Superior temporal gyrus (tissue), 1 donor: ENCODE measurements at regions not wholly inside any gene's neighbourhood (a gene's known extent, or its start where the extent isn't known, plus 50 kb on each side); places are given as distances from the start of the nearest gene placed in this dataset.

Experiments
- DNase-seq: peaks from one replicate; pipeline ENCODE4 v3.0.0-alpha.2; 2016; ENCODE audit errors: extremely low spot score

- DNase-seq = no peak
These were observed 74.1 kb upstream of the ARHGAP20 start for GRCh38 chr11:110786226-110786902.

GRCh38 chr11:110785398-110785797 lies 73.2 kb upstream of the ARHGAP20 start:
- DNase-seq = no peak

DNA sequence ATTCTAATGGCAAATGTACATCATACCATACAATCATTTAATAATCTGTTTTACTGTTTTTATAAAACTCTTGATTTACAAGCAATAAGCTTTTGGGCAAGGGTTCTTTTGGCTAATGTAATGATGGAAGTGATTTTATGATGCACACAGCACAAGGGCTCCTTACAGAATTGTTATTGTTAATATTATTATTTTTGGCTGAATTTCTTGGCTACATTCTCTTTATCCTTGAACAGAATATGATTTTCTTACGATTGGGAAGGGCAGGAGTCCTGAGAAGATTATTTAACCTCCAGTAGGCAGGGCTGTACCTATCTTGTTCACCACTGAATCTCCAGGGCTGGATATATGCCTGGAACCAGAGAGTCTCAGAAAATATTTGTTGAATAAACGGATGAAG lies 70.4 kb upstream of the ARHGAP20 start:
- DNase-seq = no peak

DNA sequence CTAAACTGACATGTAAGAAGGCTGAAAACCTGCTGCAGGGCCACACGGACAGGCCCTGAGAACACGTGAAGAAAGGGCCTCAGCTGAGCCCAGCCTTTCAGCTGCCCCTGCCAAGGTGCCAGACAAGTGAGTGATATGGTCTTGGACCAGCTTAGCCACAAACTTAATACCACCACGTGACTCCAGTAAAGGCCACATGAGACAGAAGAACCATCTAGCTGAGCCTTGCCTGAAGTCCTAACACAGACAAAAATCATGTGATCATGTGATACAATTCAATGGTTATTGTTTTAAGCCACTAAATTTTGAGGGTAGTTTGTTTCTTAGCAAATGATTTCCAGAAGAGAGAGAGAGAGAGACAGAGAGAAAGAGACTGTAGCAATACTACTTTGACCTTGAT lies 66.9 kb upstream of the ARHGAP20 start:
- no peak for DNase-seq

GRCh38 chr11:110778343-110778742 lies 66.1 kb upstream of the ARHGAP20 start:
- no peak for DNase-seq

- DNase-seq = no peak
These were observed 65.5 kb upstream of the ARHGAP20 start for GRCh38 chr11:110777775-110778174.

- no peak for DNase-seq
These were observed 63.8 kb upstream of the ARHGAP20 start for GRCh38 chr11:110776081-110776480.

- DNase-seq = no peak
These were observed 62.1 kb upstream of the ARHGAP20 start for GRCh38 chr11:110774138-110775014.

DNA sequence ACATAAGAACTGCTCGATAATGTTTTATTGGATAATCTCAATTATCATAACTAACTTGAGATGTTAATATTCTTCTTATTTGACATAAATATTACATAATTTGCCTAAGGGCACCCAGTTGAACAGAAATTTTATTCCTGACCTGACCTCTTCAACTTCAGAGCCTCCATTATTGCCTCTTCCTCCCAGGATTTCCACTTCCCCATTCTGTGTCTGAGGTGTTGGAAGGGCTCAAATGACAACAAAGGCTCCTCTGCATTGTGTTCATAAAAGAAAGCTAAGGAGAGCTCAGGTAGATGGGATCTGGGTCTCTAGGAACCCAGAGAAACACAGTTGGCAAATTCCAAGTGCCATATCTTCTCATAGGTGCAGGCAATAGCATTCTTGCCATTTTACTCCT lies 61.2 kb upstream of the ARHGAP20 start:
- DNase-seq = no peak

- DNase-seq = no peak
These were observed 60.6 kb upstream of the ARHGAP20 start for GRCh38 chr11:110772863-110773262.

- no peak for DNase-seq
These were observed 54.1 kb upstream of the ARHGAP20 start for GRCh38 chr11:110766316-110766715.

- no peak for DNase-seq
These were observed 52.2 kb upstream of the ARHGAP20 start for GRCh38 chr11:110764485-110764884.

DNA sequence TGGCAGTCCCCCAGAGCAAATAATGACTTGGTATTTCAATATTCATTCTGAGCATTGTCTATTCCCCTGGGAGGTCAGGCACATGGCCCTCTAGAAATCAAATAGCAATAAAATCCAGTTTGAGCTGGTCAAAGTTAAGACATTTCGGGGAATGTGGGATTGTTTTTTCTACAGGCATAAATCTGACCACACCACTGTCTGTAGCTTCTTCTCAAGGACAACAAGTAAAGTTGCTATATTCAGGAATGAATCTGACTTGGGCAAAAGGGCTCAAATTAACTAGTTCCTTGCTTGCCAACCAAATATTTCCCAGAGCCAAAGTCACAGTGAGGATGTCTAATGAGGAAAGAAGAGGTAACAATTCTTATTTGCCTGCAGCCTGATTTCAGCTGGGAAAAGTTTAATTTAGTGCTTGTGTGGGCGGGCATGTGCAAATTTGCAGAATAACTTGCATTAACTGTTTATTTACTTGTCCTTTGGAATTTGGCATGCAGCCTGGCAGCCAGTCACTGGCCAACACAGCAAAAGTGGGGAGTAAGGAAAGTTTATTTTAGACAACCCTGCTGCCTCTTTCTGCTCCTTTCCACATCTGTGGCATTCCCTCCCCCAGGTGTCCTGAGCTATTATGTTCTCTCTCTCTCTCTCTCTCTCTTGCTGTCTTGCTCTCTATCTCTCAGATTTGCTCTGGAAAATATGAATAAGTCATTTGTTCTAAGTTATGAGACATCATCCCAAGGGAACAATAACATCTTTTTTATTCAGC lies 51.2 kb upstream of the ARHGAP20 start:
- no peak for DNase-seq

- no peak for DNase-seq
These were observed 50.4 kb upstream of the ARHGAP20 start for GRCh38 chr11:110762590-110762989.
